CD14-positive monocyte (primary cell): ENCODE measurements at regions not wholly inside any gene's neighbourhood (a gene's known extent, or its start where the extent isn't known, plus 50 kb on each side); places are given as distances from the start of the nearest gene placed in this dataset.

Experiments
- DNase-seq, 3 donors: peaks; one replicate each; pipeline ENCODE4 v3.0.0-alpha.2; 2011 to 2022
- H2AFZ ChIP-seq: 2 replicates; pipeline ENCODE4 v1.6.0; 2012; ENCODE audit warnings: mild to moderate bottlenecking, low read depth, low read length, inconsistent platforms; ENCODE audit not compliant: insufficient read depth, poor library complexity, severe bottlenecking
- H3K27ac ChIP-seq, 2 donors: 1 replicate in 1 of 2; 2 replicates in 1 of 2; pipeline ENCODE4 v1.5.1; 2012 to 2013; ENCODE audit warnings: low read length in 2 of 2, control low read depth in 1 of 2, inconsistent platforms in 1 of 2, low read depth in 1 of 2, mild to moderate bottlenecking in 1 of 2
- H3K27me3 ChIP-seq, 2 donors: one replicate each; pipeline versions ENCODE4 v1.6.0 to v1.6.1; 2011 to 2013; ENCODE audit warnings: low read length in 2 of 2; ENCODE audit not compliant: control insufficient read depth in 2 of 2, insufficient read depth in 2 of 2
- H3K36me3 ChIP-seq, 2 donors: replicated peaks in 1 of 2; 1 replicate in 1 of 2; 2 replicates in 1 of 2; pipeline versions ENCODE4 v1.5.1 to v1.6.1; 2012 to 2013; ENCODE audit warnings: low read length in 2 of 2, control low read depth in 1 of 2, inconsistent platforms in 1 of 2, mild to moderate bottlenecking in 1 of 2; ENCODE audit not compliant: insufficient read depth in 2 of 2, control insufficient read depth in 1 of 2
- H3K4me1 ChIP-seq, 2 donors: 1 replicate in 1 of 2; 2 replicates in 1 of 2; pipeline versions ENCODE4 v1.5.1 to v1.6.1; 2012 to 2013; ENCODE audit warnings: low read length in 2 of 2, control low read depth in 1 of 2, inconsistent platforms in 1 of 2, mild to moderate bottlenecking in 1 of 2, moderate library complexity in 1 of 2; ENCODE audit not compliant: insufficient read depth in 2 of 2, control insufficient read depth in 1 of 2
- H3K4me2 ChIP-seq: replicated peaks from 2 replicates; pipeline ENCODE3; 2012; ENCODE audit warnings: low read length, moderate library complexity, mild to moderate bottlenecking; ENCODE audit not compliant: poor library complexity, severe bottlenecking; ENCODE audit errors: extremely low read depth
- H3K4me3 ChIP-seq, 3 experiments: fragments of 200-600 bp in 1 of 3; sonication (generic) in 1 of 3; replicated peaks in 1 of 3; 1 replicate in 2 of 3; 2 replicates in 1 of 3; pipeline ENCODE4 v1.5.1; 2011 to 2013; ENCODE audit warnings: low read length in 3 of 3, mild to moderate bottlenecking in 3 of 3, control low read depth in 2 of 3, low read depth in 2 of 3, inconsistent platforms in 1 of 3, moderate library complexity in 1 of 3
- H3K79me2 ChIP-seq: 2 replicates; pipeline ENCODE4 v1.6.0; 2012; ENCODE audit warnings: mild to moderate bottlenecking, control low read depth, inconsistent platforms, low read length, moderate library complexity; ENCODE audit not compliant: insufficient read depth
- H3K9ac ChIP-seq: 2 replicates; pipeline ENCODE4 v1.6.0; 2017; ENCODE audit warnings: low read length, mild to moderate bottlenecking; ENCODE audit not compliant: insufficient read depth, poor library complexity, severe bottlenecking
- H3K9me3 ChIP-seq, 2 donors: replicated peaks in 1 of 2; 1 replicate in 1 of 2; 2 replicates in 1 of 2; pipeline versions ENCODE4 v1.5.1 to v1.6.1; 2012 to 2013; ENCODE audit warnings: low read length in 2 of 2, control low read depth in 1 of 2; ENCODE audit not compliant: control insufficient read depth in 1 of 2, insufficient read depth in 1 of 2
- H4K20me1 ChIP-seq: 2 replicates; pipeline ENCODE4 v1.6.0; 2012; ENCODE audit warnings: mild to moderate bottlenecking, low read length, control low read depth, moderate library complexity; ENCODE audit not compliant: insufficient read depth
- H3K27ac Mint-ChIP-seq, 7 donors: one replicate each; pipeline ENCODE4 v1.8.0; 2020; ENCODE audit warnings: mild to moderate bottlenecking in 7 of 7, mixed read lengths in 7 of 7, moderate library complexity in 6 of 7, inconsistent platforms in 2 of 7
- H3K27me3 Mint-ChIP-seq, 3 donors: one replicate each; pipeline ENCODE4 v1.8.0; 2021 to 2022; ENCODE audit warnings: low read depth in 3 of 3, mild to moderate bottlenecking in 3 of 3, mixed read lengths in 3 of 3, moderate library complexity in 3 of 3, inconsistent platforms in 1 of 3
- H3K36me3 Mint-ChIP-seq, 2 donors: one replicate each; pipeline ENCODE4 v1.8.0; 2020; ENCODE audit warnings: mixed read lengths in 2 of 2, inconsistent platforms in 1 of 2, mild to moderate bottlenecking in 1 of 2
- H3K4me1 Mint-ChIP-seq: one replicate; pipeline ENCODE4 v1.8.0; 2020; ENCODE audit warnings: mild to moderate bottlenecking, mixed read lengths
- H3K4me3 Mint-ChIP-seq, 2 donors: one replicate each; pipeline ENCODE4 v1.8.0; 2020; ENCODE audit warnings: mild to moderate bottlenecking in 2 of 2, mixed read lengths in 2 of 2, moderate library complexity in 1 of 2
- H3K9me3 Mint-ChIP-seq, 7 donors: one replicate each; pipeline ENCODE4 v1.8.0; 2020 to 2022; ENCODE audit warnings: mixed read lengths in 7 of 7, mild to moderate bottlenecking in 6 of 7, moderate library complexity in 6 of 7, inconsistent platforms in 2 of 7
- WGBS: methylation state at CpG from one replicate; pipeline ENCODE4 v1.1.5; 2013; ENCODE audit warnings: missing lambda C conversion rate; ENCODE audit not compliant: insufficient coverage; 5-methylcytosine and 5-hydroxymethylcytosine counted together
- intact Hi-C, 2 donors: fragments of 100-400 bp; cut with micrococcal nuclease; formaldehyde crosslinking; loops; one replicate each; pipeline versions ENCODE4 v1.15.0 to v1.15.1; 2023
- TF ChIP-seq, protein P1 (sequence below): fragments of 200-600 bp; IDR thresholded peaks from one replicate; pipeline ENCODE4 v1.8.0; 2022; ENCODE audit warnings: antibody characterized with exemption, mild to moderate bottlenecking

DNA sequence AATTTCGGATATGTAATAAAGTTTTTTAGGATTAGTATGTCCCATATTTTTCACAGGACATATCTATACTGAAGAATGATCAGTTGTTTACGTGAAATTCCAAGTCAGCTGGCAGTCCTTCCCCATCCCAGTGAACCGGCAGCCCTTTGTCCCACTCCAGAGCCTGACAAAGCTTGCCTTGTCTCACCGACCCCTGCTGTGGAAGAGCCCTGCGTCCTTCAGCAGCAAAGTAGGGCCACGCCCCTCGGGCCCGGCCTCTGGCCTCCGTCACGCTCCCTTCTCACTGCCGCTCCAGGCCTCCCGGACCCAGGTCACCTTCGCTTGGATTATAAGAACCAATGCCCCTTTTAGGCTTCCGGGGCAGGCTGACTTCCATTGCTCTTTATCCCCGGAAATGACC lies 89.8 kb upstream of the TGIF1 start:
- H3K9ac ChIP-seq, result no peak overlapping the region
- H3K4me1 ChIP-seq, result no peaks in the 10 kb centered on the region
- no peaks in the 10 kb centered on the region for H3K79me2 ChIP-seq
- H3K4me1 Mint-ChIP-seq, result no peaks in the 10 kb centered on the region
- H3K9me3 ChIP-seq, result no peaks in the 10 kb centered on the region
- no peaks in the 10 kb centered on the region for H3K36me3 ChIP-seq
- H3K4me3 ChIP-seq, result no peak overlapping the region
- peaks cover 0 to 1% (median 0%) of the 10 kb centered on the region in 3 donors for H3K27me3 Mint-ChIP-seq
- H3K27ac ChIP-seq, result no peak overlapping the region
- peak overlapping the region in 1 of 7 donors; percentile 59 for H3K27ac Mint-ChIP-seq
- peaks cover 0 to 5% (median 0%) of the 10 kb centered on the region in 7 donors for H3K9me3 Mint-ChIP-seq
- no peaks in the 10 kb centered on the region for H3K27me3 ChIP-seq
- TF ChIP-seq, protein P1, sequence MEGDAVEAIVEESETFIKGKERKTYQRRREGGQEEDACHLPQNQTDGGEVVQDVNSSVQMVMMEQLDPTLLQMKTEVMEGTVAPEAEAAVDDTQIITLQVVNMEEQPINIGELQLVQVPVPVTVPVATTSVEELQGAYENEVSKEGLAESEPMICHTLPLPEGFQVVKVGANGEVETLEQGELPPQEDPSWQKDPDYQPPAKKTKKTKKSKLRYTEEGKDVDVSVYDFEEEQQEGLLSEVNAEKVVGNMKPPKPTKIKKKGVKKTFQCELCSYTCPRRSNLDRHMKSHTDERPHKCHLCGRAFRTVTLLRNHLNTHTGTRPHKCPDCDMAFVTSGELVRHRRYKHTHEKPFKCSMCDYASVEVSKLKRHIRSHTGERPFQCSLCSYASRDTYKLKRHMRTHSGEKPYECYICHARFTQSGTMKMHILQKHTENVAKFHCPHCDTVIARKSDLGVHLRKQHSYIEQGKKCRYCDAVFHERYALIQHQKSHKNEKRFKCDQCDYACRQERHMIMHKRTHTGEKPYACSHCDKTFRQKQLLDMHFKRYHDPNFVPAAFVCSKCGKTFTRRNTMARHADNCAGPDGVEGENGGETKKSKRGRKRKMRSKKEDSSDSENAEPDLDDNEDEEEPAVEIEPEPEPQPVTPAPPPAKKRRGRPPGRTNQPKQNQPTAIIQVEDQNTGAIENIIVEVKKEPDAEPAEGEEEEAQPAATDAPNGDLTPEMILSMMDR, result no peak
- no peak overlapping the region for H3K4me2 ChIP-seq
- intact Hi-C loops, result no loop called here
- WGBS, result 95% methylated on average over 14 of the region's 15 CpGs
- no peak overlapping the region for H2AFZ ChIP-seq
- H3K36me3 Mint-ChIP-seq, result no peaks in the 10 kb centered on the region
- H3K4me3 Mint-ChIP-seq, result no peak overlapping the region
- H4K20me1 ChIP-seq, result no peaks in the 10 kb centered on the region
- DNase-seq, result no peak

DNA sequence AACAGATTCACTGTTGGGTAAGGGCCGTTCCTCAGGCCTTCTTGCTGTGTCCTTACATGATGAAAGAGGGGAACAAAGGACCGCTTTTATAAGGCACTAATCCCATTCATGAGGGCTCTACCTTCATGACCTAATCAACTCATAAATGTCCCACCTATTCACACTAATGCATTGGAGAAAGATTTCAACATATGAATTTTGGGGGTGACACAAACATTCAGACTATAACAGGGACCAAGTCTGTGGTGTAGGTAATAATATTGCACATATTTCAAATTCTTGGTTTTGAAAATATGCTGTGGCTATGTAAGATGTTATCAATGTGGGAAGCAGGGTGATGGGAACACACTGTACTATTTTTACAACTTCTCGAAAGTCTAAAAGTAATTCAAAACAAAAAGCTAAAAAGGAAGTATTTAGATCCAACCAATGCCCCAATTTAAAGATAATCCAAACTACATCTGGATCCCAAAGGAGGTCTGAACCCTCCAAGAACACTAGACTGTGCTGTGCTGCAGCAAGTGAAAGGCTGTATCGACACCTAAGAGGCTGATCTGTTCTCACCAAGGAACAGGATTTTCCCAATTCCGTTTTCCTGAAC lies 82.4 kb upstream of the TGIF1 start:
- no peaks in the 10 kb centered on the region for H3K36me3 Mint-ChIP-seq
- Histone ChIP-seq H3K9me3 (no peaks in the 10 kb centered on the region), H3K9ac (no peak overlapping the region), H3K79me2 (no peaks in the 10 kb centered on the region), H3K27me3 (no peaks in the 10 kb centered on the region), H3K4me2 (no peak overlapping the region), H3K36me3 (no peaks in the 10 kb centered on the region), H4K20me1 (no peaks in the 10 kb centered on the region), H2AFZ (no peak overlapping the region), H3K27ac (no peak overlapping the region), H3K4me3 (no peak overlapping the region), H3K4me1 (no peaks in the 10 kb centered on the region)
- WGBS, result 33% methylated on average over 1 of the region's 5 CpGs
- peaks cover 1 to 8% (median 5%) of the 10 kb centered on the region in 3 donors for H3K27me3 Mint-ChIP-seq
- intact Hi-C loops, result no loop called here
- H3K4me3 Mint-ChIP-seq, result no peak overlapping the region
- H3K9me3 Mint-ChIP-seq, result peaks cover 0 to 7% (median 2%) of the 10 kb centered on the region in 7 donors
- H3K4me1 Mint-ChIP-seq, result no peaks in the 10 kb centered on the region
- no peak overlapping the region for H3K27ac Mint-ChIP-seq
- no peak for DNase-seq
- TF ChIP-seq, protein P1, result no peak
